ENCODE measurements at regions not wholly inside any gene's neighbourhood (a gene's known extent, or its start where the extent isn't known, plus 50 kb on each side); places are given as distances from the start of the nearest gene placed in this dataset.

- Histone ChIP-seq H3K9me3 (ENCODE audit: low read length) (no peaks in the 10 kb centered on the region), H2AFZ (ENCODE audit: low read length) (no peak overlapping the region), H3K4me1 (ENCODE audit: insufficient read depth, low read length) (peaks cover 3% of the 10 kb centered on the region; the same call in 1 of the 2 replicates), H3K4me2 (ENCODE audit: low read length) (no peak overlapping the region), H3K9me2 (replicated peaks; ENCODE audit: low read length) (no peaks in the 10 kb centered on the region), H4K20me1 (ENCODE audit: low read length) (no peaks in the 10 kb centered on the region), H3K9ac (ENCODE audit: low read length) (no peak overlapping the region), H3K4me3 (ENCODE audit: low read length) (no peak overlapping the region), H3K27ac (ENCODE audit: low read length) (no peak overlapping the region), H3K79me2 (ENCODE audit: low read length) (no peaks in the 10 kb centered on the region), H3K36me3 (ENCODE audit: low read depth, low read length) (no peaks in the 10 kb centered on the region), H3F3A (ENCODE audit: low read length, unreplicated experiment) (no peaks in the 10 kb centered on the region), H3K27me3 (ENCODE audit: low read length) (peaks cover 12% of the 10 kb centered on the region; the same call in 1 of the 2 replicates)
- ChIA-PET POLR2A (ENCODE audit: unreplicated experiment) (no interaction called here), CTCF (no interaction called here)
- BruUV-seq (replicated peaks), result no TSS peak
- ATAC-seq, result no peak
- DNase-seq, result no peak
- TF ChIP-seq EZH2phosphoT487 (IDR thresholded peaks at IDR 0.05; ENCODE audit: borderline replicate concordance, low read length) (no peak), EZH2 (IDR thresholded peaks at IDR 0.05; ENCODE audit: low read length, unreplicated experiment) (no peak)
- TF ChIP-seq, protein P1, sequence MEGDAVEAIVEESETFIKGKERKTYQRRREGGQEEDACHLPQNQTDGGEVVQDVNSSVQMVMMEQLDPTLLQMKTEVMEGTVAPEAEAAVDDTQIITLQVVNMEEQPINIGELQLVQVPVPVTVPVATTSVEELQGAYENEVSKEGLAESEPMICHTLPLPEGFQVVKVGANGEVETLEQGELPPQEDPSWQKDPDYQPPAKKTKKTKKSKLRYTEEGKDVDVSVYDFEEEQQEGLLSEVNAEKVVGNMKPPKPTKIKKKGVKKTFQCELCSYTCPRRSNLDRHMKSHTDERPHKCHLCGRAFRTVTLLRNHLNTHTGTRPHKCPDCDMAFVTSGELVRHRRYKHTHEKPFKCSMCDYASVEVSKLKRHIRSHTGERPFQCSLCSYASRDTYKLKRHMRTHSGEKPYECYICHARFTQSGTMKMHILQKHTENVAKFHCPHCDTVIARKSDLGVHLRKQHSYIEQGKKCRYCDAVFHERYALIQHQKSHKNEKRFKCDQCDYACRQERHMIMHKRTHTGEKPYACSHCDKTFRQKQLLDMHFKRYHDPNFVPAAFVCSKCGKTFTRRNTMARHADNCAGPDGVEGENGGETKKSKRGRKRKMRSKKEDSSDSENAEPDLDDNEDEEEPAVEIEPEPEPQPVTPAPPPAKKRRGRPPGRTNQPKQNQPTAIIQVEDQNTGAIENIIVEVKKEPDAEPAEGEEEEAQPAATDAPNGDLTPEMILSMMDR (conservative IDR thresholded peaks at IDR 0.05; ENCODE audit: low read depth, low read length), result no peak
- intact Hi-C loops (cut with micrococcal nuclease), result no loop called here
These were observed 330.8 kb upstream of the DDI1 start for GRCh38 chr11:103705642-103706041.

GRCh38 chr11:103709371-103709770 lies 327.1 kb upstream of the DDI1 start:
- H3K9me3 ChIP-seq (ENCODE audit: low read length), result no peaks in the 10 kb centered on the region
- ChIA-PET CTCF (no interaction called here), POLR2A (ENCODE audit: unreplicated experiment) (no interaction called here)
- no peaks in the 10 kb centered on the region for H3K4me1 ChIP-seq (ENCODE audit: insufficient read depth, low read length)
- TF ChIP-seq, protein P1 (conservative IDR thresholded peaks at IDR 0.05; ENCODE audit: low read depth, low read length), result no peak
- TF ChIP-seq EZH2 (IDR thresholded peaks at IDR 0.05; ENCODE audit: low read length, unreplicated experiment) (no peak), EZH2phosphoT487 (IDR thresholded peaks at IDR 0.05; ENCODE audit: borderline replicate concordance, low read length) (no peak)
- ATAC-seq (no peak), DNase-seq (no peak)
- H3K27ac ChIP-seq (ENCODE audit: low read length), result no peak overlapping the region
- no peak overlapping the region for H3K9ac ChIP-seq (ENCODE audit: low read length)
- H3K4me2 ChIP-seq (ENCODE audit: low read length), result no peak overlapping the region
- H4K20me1 ChIP-seq (ENCODE audit: low read length), result no peaks in the 10 kb centered on the region
- H3K27me3 ChIP-seq (ENCODE audit: low read length), result peaks cover 12% of the 10 kb centered on the region; the same call in 1 of the 2 replicates
- H3K79me2 ChIP-seq (ENCODE audit: low read length), result no peaks in the 10 kb centered on the region
- H2AFZ ChIP-seq (ENCODE audit: low read length), result no peak overlapping the region
- H3F3A ChIP-seq (ENCODE audit: low read length, unreplicated experiment), result no peaks in the 10 kb centered on the region
- BruUV-seq (replicated peaks), result no TSS peak
- H3K36me3 ChIP-seq (ENCODE audit: low read depth, low read length), result no peaks in the 10 kb centered on the region
- intact Hi-C loops (cut with micrococcal nuclease), result no loop called here
- H3K9me2 ChIP-seq (replicated peaks; ENCODE audit: low read length), result no peaks in the 10 kb centered on the region
- H3K4me3 ChIP-seq (ENCODE audit: low read length), result no peak overlapping the region

- Histone ChIP-seq H3K4me2 (ENCODE audit: low read length) (no peak overlapping the region), H3K9me3 (ENCODE audit: low read length) (no peaks in the 10 kb centered on the region), H3K36me3 (ENCODE audit: low read depth, low read length) (no peaks in the 10 kb centered on the region), H3K9me2 (replicated peaks; ENCODE audit: low read length) (no peaks in the 10 kb centered on the region), H3K4me1 (ENCODE audit: insufficient read depth, low read length) (no peaks in the 10 kb centered on the region), H3K27ac (ENCODE audit: low read length) (no peak overlapping the region), H4K20me1 (ENCODE audit: low read length) (no peaks in the 10 kb centered on the region), H3K27me3 (ENCODE audit: low read length) (peaks cover 4% of the 10 kb centered on the region; the same call in 1 of the 2 replicates), H3K4me3 (ENCODE audit: low read length) (no peak overlapping the region), H3K79me2 (ENCODE audit: low read length) (no peaks in the 10 kb centered on the region), H3K9ac (ENCODE audit: low read length) (no peak overlapping the region), H2AFZ (ENCODE audit: low read length) (no peak overlapping the region), H3F3A (ENCODE audit: low read length, unreplicated experiment) (no peaks in the 10 kb centered on the region)
- DNase-seq (no peak), ATAC-seq (no peak)
- TF ChIP-seq EZH2 (IDR thresholded peaks at IDR 0.05; ENCODE audit: low read length, unreplicated experiment), result no peak
- TF ChIP-seq EZH2phosphoT487 (IDR thresholded peaks at IDR 0.05; ENCODE audit: borderline replicate concordance, low read length), result no peak
- TF ChIP-seq, protein P1 (conservative IDR thresholded peaks at IDR 0.05; ENCODE audit: low read depth, low read length), result no peak
- intact Hi-C loops (cut with micrococcal nuclease), result no loop called here
- ChIA-PET POLR2A (ENCODE audit: unreplicated experiment) (no interaction called here), CTCF (no interaction called here)
- BruUV-seq (replicated peaks), result no TSS peak
These were observed 322.2 kb upstream of the DDI1 start for GRCh38 chr11:103714246-103714645.
